ENCODE measurements at regions not wholly inside any gene's neighbourhood (a gene's known extent, or its start where the extent isn't known, plus 50 kb on each side); places are given as distances from the start of the nearest gene placed in this dataset.

DNA sequence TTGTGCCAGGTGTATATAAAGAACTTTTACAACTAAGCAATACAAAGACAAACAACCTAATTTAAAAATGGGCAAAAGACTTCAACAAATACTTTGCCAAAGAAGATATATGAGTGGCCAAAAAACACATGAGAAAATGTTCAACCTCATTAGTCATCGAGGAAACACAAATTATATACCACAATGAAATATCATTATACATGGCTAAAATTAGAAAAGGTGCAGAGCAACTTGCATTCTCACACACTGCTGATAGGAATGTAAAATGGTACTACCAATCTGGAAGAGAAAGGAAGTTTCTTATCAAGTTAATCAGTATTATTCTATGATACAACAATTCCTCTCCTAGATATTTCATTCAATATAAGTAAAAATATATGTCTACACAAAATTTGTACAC, 131.6 kb upstream of the FRMD6 start:
- no peak for DNase-seq

DNA sequence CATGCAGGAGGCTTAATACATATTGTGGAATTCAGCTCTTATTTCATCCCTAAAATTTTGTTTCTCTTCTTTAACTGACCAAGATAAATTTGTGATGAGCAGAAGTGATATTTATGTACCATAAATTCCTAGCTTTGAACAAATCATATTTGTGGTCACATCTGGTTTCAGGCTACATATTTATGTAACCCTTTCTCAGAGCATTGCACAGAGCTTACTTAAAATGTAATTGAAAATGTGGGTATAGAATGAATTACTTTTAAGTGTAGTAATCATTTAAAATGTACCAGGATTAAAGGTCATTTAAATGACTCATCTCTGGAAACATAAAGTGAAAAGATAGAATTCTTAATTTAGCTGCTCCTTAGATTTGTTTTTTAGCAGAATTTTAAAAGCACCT, 129.9 kb upstream of the FRMD6 start:
- DNase-seq: no peak

DNA sequence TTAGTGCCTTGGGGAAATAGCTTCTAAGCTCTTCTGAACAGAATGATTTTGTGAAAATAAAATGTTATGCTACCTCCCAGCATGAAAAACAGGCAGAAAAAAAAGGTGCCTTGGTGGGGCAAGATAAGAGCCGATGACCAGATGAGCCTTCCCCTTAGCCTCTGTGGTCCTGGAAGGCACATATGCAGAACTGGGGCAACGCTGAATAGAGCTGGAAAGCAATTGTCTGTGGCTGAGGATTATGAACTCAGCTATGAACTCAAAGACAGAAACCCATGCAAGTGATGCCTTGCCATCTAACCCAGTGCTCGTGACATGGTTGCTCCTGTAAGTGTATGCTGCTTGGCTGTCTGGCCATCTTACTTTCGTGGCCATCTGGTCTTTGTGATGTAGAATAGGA, 128.5 kb upstream of the FRMD6 start:
- DNase-seq: no peak

DNA sequence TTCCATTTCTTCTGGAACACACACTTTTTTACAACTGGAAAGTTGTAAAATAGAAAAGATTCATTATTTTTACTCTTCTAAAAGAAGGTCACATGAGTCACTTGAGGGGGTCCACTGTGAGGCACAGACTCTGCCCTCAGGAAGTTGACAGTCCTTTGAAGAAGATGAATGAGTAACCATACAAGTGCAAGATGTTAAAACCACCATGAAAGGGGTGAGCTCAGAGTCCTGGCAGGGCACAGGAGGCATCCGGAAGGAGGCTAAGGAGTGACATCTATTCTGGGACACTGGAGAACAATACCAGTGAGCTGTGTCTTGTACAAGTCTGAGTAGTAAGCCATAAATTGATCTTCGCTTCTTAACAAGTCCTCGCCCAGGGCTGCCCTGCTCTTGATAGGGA, 126.0 kb upstream of the FRMD6 start:
- DNase-seq: no peak

DNA sequence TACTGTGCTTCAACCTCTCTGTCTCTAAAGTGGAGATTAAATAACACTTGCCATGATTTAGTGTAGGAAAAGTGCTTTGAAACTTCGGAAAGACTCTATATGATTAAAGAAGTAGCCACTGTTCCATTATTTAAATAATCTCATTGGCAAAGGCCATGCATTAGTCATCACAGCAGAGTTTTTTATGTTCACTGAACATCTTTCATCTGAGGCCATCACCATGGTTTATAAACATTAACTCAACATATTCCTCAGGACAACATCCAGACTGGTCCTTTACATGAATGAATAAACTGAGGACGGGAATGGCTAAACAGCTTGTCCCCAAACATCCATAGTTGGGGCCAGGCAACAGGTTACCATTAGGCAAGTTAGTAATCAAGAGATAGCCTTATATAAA, 124.6 kb upstream of the FRMD6 start:
- no peak for DNase-seq

DNA sequence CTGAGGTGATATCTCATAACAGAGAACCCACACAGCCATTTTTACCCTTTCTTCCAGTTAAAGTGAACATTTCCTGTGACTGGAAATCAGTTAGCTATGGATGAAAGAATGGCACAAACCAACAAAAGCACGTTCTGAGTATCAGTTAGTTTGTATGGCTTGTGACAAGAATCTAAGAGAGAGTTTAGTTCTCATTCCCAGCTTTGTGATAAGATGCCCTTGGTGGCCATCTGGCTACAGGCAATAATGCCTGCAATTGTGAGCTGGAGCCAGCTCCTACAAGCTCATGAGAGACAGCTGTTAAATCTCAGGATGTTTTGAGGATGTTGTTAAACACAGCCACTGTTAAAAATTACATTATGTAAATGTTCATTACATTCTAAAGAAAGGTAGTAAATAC, 122.0 kb upstream of the FRMD6 start:
- no peak for DNase-seq

DNA sequence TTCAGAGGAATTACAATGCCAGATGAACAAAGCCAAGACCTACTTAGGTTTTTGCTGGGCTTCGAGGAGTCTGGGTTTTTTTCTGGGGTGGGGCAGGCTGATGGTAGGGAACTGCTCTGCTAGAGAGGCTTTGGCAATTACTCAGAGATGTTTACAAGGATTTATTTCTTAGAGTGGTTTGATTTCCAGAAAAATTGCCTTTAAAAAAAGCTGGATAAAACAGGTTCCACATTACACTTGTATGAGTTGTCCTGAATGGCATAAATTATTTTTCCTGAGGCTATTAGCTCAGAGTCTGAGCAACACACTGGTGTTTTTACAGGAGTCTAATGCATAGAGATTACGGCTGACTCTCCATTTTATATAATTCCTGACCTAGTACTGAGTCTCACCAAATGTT, 118.5 kb upstream of the FRMD6 start:
- DNase-seq: no peak

DNA sequence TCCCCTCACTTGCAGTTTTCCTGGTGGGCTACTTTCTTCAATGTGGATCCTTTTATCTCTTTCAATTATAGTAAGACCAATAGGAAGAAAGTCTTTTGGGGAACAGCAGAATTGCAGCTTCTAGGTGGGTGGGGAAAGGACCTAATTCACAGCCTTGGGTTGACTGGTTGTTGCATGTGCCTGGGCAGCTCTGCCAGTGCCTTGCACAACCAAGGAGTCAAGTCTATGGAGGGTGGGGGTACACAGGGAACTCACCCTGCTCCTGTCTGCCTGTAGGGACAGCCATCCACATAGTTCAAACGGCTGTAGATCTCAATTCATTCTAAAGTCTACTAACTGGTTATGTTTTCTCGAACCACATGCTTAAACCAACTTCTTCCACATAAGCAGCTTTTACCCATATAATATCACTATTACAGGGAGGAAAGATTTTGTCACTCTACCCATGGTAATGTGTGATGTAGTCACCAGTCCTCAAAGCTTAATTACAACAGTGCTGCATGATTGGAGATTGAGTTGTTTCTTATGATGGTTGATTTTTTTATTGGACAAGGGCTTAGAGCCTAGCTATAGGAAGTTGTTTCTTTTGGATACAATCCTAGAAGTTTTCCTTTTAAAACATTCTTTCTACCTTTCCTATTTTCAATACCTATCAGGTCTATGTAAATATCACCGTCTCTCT, 117.7 kb upstream of the FRMD6 start:
- no peak for DNase-seq

DNA sequence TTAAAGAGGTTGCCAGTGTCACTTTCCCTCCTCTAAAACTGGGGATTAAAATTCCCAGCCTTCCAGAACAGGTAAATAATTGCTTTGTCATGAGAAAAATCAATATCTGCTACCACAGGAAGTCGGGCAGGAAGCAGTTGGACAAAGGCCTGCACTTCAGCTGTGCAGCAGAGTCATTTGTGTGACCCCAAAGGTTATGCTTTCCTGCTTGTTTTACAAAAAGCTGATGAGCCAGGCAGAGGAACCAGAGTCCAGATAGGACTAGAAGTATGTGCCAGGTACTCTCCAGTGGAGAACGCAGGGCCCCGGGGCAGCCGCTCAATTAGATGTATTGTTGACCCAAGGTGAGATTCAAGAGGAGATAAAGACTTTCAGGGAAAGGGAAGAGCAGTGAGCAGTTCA, 117.1 kb upstream of the FRMD6 start:
- DNase-seq: no peak

DNA sequence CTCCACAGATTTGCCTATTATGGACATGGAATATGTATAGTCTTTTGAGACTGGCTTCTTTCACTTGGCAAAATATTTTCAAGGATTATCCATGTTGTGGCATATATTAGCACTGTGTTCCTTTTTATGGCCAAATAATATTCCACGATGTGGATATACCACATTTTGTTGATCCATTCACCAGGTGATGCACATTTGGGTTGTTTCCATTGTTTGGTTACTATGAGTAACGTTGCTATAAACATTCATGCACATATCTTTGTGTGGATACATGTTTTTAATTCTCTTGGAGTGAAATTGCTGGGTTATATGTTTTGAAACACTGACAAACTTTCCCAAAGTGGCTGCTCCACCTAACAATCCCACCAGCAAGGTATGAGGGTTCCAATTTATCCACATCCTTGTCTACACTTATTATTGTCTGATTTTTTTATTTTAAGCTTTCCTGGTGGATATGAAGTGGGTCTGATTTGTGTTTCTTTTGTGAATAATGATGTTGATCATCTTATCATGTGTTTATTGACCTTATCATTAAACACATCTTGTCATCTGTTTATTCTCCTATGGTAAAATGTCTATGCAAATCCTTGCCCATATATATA, 116.2 kb upstream of the FRMD6 start:
- DNase-seq: no peak

DNA sequence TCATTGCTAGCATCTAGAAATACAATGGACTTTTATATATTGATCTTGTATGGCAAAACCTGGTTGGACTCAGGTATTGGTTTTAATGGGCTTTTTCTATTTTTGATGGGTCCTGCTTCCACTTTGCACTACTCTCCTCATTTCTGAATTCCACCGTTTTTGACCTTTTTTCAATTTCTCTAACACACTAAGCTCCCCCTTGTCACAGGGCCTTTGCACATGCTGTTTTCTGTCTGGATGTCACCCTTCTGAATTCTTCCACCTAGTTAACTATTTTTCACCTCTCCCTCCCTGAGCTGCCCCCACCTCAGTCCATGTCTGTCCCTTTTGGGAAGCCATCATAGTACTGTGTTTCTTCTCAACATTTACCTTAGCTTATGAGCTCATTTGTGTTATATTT, 112.7 kb upstream of the FRMD6 start:
- DNase-seq: no peak

DNA sequence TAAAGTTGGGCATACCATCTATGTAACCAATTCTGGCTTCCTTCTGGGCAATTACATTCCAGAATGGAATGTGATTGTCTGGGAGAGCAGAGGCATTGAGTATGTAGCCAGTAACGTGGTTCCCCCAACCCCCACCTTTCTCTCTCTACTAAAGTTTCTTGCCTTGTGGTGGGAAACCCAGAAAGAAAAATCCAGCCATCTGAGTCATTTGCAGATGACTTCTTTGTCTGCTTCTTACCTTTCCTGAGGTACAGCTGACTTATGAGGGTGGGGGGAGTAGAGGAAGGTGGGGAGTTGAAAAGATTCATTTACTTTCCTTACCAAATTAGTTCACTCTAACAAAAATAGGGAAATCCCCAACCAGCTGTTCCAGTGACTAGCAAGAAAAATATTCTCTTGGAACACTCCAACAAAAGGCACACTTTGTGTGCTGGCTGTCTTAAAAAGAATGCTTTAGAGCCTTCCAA, 112.1 kb upstream of the FRMD6 start:
- no peak for DNase-seq

DNA sequence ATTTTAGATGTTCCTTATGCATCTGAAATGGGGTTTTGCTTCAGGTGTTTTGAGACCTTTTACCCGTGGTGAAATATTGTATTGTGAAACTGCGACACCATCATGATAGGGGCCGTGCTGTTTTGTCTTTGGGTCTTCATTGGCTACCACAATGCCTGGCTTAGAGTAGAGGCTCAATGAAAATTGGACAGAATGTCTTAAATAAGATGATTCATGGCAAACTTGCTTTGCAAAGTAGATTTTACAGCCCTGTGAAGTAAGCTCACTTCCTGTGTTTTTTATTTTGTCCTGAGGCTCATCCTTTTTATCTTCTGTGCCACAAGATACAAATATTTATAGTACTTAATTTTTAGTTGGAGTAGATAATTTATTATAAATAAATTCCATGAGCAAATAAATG, 111.3 kb upstream of the FRMD6 start:
- no peak for DNase-seq

DNA sequence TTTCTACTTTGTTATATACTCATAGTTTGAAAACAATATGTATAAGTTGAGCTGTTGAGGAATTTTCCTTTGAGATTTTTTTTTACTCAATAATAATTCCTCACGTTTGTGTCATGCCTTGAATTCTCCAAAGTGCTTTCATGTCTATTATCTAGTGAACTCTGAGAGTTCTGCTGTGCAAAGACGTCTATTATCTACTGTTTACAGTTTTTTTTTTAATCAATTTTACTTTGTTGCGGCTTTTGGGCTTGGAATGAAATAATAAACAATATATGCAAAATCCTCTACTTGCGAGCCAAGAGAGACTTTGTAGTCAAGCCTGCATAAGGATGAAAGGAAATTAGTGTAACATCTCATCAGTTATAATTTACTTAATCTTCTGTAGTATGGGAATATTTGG, 107.2 kb upstream of the FRMD6 start:
- no peak for DNase-seq

DNA sequence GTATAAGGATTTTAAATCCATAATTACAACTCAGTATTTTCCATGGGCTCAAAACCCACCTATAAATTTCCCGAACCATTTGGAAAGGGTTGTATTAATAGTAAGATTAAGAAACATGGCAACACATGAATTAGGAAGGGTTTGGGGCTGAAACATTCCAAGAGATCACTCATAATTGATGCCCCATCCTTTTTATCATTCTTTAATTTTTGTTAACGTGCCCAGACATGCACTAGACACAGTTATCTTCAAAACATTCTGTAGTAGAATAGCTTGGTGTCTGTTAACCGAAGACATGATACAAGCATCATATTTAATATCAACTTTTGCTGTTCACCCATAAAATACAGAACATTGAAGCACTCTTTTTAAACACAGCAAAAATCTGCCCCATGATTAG, 106.8 kb upstream of the FRMD6 start:
- DNase-seq: no peak

DNA sequence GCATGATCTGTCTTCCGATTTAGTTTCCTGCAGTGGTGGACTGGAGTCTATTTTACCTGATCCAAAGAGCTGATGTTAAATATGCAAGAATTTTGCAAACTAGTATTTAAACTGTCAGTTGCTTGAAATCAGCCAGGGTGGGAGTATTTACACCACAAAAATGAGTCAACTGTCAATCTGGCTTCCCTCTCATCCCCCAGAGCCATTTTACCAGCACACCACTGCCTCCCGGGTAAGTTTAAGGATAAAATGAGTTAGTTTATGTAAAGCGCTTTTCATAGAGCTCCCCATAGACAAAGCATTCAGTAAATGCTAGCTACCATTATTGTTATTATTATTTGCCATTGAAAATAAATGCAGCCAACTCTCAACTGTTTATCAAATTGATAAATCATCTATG, 106.3 kb upstream of the FRMD6 start:
- DNase-seq: no peak

DNA sequence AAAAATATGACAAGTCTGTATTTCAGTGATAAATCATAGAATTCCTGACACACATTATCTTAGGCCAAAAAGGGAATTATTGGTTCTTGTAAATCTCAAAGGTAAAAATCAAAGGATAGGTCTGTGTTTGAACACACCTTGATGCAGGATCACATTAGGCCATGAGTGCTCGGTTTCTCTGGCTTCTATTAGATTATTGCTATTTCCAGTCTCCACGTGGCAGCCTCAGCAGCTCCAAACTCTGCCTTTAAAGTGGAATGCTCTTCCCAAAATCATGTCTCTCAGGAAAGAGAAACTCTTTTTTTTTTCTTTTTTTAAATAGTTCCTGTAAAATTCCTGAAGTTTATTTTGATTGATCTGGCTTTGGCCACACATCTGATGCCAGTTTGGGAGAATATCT, 105.6 kb upstream of the FRMD6 start:
- no peak for DNase-seq

DNA sequence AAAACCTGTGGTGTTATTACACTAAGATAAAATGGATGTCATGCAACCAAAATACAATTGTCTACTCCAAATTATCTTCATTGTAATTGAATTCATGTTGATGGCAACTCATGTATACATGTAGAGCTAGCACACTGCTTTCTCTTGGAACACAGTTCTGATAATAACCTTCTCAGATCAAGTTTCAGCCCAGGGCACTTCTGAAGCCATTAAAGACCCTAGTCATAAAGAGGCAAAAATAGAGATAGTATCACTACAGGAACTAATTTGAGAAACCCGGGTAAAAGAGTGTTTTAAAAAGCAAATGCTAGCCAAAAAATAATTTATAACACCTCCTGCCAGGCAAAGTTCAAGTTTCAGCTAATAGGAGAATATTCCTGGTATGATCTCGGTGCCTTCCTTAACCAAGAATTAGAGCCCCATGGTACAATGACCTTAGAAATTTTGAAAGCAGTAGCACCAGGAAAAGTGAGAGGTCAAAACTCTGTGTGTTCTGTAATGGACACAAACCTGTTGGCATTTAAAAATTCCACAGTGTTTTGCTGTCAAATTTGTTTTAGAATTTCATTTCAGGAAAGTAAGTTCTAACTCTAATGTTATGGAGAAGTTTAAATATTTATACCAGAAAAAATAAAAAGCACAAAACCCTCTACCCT, 105.0 kb upstream of the FRMD6 start:
- DNase-seq: no peak

DNA sequence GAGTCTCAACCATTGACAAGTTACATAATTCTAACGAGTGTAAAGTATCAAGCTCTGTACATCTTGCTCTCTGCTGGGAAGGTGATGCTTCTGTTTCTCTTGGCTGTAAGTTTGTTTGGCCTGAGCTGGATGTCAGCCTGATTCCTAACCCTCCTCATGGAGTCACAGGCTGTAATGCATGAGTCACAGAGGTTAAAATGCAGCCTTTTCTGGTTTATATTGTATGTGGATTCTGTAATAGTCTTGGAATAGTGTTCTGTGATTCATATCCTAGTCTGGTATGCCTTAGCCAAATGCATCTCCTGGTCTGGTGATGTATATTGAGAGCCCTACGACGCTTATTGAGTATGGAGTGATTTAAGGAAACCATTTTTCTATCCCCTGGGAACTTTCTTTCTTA, 104.5 kb upstream of the FRMD6 start:
- DNase-seq: no peak

DNA sequence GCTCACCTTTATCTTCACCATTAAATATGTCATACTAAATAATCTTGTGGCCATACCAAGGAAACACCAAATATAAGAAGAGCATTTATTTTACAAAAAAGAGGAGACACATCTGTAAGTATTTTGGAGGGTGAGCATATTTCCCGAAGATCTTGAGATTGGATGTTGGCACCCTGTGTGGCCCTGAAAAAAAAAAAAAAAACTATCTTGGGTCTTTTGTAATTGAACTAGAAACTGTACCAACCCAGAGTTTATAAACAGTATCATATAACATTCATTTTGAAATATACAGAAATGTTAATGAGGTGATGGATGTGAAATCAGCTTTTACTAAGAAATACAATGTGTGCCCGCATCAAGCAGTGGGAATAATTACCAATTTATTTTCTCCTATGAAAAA, 104.0 kb upstream of the FRMD6 start:
- DNase-seq: no peak

DNA sequence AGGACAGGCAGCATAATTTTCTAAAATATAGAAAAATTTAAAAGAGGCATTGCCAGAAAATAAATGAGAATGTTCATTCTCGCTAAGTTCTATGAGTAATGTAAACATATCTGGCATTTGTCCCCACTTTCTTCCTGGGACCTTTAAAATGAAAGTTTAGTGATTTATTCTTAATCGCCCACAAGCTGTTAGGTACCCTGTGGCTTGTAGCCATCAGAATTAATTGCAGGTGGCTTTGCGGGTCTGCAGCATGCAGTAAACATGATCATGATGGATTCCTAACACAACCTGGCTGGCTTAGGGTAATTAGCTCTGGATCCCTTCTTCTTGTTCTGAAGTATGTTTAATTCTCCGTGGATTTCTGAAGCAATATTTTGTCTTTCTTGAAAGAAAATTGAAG, 103.5 kb upstream of the FRMD6 start:
- DNase-seq: no peak

DNA sequence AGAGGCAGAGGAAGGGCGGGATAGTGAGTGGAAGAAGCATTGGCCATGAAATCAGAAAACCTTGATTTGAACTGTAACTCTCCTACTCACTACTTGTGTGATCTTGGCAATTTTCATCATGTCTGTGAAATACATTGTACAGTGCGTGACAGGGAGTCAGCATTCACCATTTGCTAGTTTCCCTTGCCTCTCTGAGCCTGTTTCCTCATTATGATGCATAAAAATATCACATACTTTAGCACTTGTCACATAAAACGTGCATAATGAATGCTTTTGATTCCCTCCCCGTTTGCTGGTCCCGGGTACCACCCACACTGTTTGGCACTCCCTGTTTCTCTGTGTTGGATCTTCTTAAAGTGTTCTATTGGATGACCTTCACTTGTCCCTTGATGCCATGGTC, 101.1 kb upstream of the FRMD6 start:
- DNase-seq: no peak

DNA sequence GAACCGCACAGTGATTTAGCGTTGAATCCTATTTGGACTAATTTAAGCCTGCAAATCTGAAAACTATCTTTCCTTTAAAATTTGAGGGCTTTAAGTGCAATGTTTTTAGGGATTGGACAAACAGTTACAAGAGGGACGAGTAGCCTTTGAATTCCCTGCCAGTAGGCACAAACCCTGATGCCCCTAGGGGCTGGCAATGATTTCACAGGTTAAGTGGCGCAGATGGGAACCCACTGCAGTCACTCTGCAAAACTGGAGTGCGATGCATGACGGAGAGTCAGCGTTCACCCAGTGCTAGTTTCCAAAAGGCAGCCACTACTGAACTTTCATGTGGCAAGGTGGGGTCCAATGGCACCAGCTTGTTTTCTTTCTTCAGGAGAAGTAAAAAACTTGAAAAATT, 99.4 kb upstream of the FRMD6 start:
- no peak for DNase-seq

DNA sequence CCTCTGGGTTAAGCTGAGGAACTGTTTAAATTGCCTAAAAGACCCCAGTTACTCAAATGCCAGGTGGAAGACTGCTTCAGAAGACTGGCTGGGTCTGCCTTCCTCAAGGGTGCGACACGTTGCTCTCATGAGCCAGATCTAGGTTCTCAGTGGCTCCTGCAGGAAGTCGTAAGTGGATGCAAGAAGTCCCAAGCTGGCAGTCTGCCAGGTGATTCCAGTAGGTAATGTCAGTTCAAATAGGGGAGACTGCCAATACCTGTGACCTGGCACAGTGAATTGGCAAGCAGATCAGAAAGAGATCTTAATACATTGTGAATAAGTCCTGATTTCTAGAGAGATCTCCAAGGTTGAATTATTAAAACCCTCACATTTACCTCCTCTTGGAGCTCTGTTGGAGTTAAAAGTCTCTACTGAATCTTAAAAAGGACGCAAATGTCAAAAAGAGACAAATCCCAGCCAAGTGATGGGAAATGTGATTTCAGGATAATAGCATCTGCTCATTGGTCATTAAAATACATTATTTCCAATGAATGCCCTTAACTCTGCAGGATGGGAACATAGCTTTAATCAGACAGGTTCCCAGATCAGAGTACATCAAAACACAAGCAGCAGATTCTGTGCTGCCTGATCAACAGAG, 98.8 kb upstream of the FRMD6 start:
- DNase-seq: no peak

All from T-helper 9 cell (primary cell).